Mucosa of descending colon (tissue), 3 donors: ENCODE measurements at regions not wholly inside any gene's neighbourhood (a gene's known extent, or its start where the extent isn't known, plus 50 kb on each side); places are given as distances from the start of the nearest gene placed in this dataset.

ENCODE experiments used
- ATAC-seq: fragments of 200-7000 bp; cut with Tn5 transposase; one replicate; pipeline ENCODE4 v1.9.1; 2020; ENCODE audit warnings: mild to moderate bottlenecking, moderate library complexity
- DNase-seq, 3 donors: peaks; one replicate each; pipeline ENCODE4 v3.0.0-alpha.2; 2020
- H3K36me3 ChIP-seq: fragments of 200-600 bp; one replicate; pipeline ENCODE4 v1.8.0; 2021; ENCODE audit warnings: low read depth, mild to moderate bottlenecking
- H3K4me1 ChIP-seq: fragments of 200-600 bp; one replicate; pipeline ENCODE4 v1.8.0; 2021; ENCODE audit warnings: low read depth, mild to moderate bottlenecking
- H3K4me3 ChIP-seq: fragments of 200-600 bp; one replicate; pipeline ENCODE4 v1.8.0; 2021; ENCODE audit warnings: mild to moderate bottlenecking
- H3K9me3 ChIP-seq: fragments of 200-600 bp; one replicate; pipeline ENCODE4 v1.8.0; 2021; ENCODE audit warnings: mild to moderate bottlenecking
- intact Hi-C, 2 donors: fragments of 100-400 bp; cut with DNase I in 1 of 2; cut with micrococcal nuclease in 1 of 2; formaldehyde crosslinking; loops; one replicate each; pipeline versions ENCODE4 v1.11.0 to v1.11.1; 2022; cut with DNase I, micrococcal nuclease
- TF ChIP-seq, protein P1 (sequence below): fragments of 200-600 bp; IDR thresholded peaks from one replicate; pipeline ENCODE4 v1.8.0; 2022; ENCODE audit warnings: antibody characterized with exemption, mild to moderate bottlenecking
- donor health status: DM: no; HTN: no; CAD: no; lungs with moderate emphysema.
- donor health status: DM: no; HTN: no; CAD: no.
- donor health status: DM: no; HTN: yes; CAD: no.

DNA sequence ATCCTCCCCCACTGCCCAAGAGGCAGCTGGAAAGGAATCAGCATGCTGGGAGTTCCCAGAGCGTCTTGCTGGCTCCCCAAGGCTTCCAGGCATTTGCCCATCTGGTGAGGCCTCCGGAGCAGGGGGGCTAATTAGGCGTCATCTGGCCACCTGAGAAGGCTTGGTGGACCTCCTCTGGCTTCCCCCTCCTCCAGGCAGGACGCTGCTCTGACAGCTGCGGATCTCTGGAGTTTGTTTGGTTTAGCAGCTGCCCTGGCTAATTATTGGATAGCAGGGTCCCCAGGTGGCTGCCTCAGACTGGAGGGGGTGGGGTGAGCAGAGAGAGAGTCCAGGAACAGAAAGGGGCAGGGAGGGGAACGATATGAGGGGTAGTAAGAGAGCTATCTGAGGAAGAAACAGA, 425.2 kb upstream of the MEX3C start:
- no peaks in the 10 kb centered on the region for H3K4me1 ChIP-seq
- no peak overlapping the region for H3K4me3 ChIP-seq
- H3K36me3 ChIP-seq: no peaks in the 10 kb centered on the region
- intact Hi-C loops: no loop called here
- TF ChIP-seq, protein P1, sequence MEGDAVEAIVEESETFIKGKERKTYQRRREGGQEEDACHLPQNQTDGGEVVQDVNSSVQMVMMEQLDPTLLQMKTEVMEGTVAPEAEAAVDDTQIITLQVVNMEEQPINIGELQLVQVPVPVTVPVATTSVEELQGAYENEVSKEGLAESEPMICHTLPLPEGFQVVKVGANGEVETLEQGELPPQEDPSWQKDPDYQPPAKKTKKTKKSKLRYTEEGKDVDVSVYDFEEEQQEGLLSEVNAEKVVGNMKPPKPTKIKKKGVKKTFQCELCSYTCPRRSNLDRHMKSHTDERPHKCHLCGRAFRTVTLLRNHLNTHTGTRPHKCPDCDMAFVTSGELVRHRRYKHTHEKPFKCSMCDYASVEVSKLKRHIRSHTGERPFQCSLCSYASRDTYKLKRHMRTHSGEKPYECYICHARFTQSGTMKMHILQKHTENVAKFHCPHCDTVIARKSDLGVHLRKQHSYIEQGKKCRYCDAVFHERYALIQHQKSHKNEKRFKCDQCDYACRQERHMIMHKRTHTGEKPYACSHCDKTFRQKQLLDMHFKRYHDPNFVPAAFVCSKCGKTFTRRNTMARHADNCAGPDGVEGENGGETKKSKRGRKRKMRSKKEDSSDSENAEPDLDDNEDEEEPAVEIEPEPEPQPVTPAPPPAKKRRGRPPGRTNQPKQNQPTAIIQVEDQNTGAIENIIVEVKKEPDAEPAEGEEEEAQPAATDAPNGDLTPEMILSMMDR: no peak
- DNase-seq: no peak
- H3K9me3 ChIP-seq: no peaks in the 10 kb centered on the region
- no peak for ATAC-seq

DNA sequence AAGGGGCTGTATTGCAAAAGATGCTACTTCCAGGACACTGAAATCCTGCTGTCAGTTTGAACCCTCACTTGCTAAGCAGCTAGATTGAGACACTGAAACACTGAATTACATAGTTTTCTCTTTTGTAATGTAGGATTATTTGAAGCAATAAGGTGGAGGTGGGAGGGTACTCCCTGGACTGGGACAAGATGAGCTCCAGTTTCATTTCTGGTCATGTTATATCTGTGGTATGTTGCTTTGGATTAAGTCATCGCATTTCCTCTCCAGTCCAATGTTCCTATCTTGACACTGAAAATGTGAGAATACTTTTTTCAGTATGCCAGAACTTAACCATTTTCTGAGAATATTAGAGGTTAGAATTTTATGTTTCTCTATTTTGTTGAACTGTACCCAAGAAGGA, 426.2 kb upstream of the MEX3C start:
- no peak for DNase-seq
- TF ChIP-seq, protein P1: no peak
- H3K9me3 ChIP-seq: no peaks in the 10 kb centered on the region
- no peaks in the 10 kb centered on the region for H3K4me1 ChIP-seq
- intact Hi-C loops: no loop called here
- no peak for ATAC-seq
- no peak overlapping the region for H3K4me3 ChIP-seq
- H3K36me3 ChIP-seq: no peaks in the 10 kb centered on the region

DNA sequence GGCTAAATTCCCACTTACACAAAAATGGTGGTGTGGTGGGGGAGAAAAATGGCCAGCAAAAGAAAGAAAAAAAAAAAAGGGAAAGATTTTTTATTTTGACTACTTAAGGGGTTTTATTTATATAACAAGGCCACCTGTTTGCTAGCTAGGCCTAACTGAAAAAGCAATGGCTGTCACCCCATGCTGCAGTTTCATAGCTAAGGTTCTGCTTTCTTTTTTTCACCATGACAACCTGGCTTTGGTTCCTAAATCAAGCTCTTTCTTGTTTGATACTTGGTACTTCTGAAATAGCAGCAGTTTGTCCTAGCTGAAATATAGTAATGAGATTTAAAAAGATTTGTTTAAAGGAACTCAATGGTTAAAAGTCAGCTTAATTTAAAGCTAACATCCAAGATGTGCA, 433.2 kb upstream of the MEX3C start:
- DNase-seq (no peak), ATAC-seq (no peak)

DNA sequence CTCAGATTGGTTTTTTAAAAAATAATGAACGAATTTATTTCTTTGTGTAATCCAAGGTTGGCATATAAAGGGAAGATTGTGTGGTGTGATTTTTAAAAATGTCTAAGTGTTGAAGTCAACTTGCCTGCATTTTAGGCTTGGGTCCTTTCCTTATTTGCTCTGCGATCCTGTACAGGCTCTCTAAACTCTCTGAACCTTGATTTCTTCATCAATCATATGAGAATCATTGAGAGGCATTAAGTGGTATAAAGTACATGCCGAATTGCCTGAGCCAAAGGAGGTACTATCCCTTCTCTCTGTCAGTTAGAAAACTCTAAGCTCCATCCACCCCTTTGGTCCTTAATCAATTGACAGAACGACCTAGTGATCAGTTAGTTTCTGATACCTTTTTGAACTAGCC, 440.4 kb upstream of the MEX3C start:
- DNase-seq: no peak
- Histone ChIP-seq H3K4me3 (no peak overlapping the region), H3K36me3 (no peaks in the 10 kb centered on the region), H3K4me1 (no peaks in the 10 kb centered on the region), H3K9me3 (peaks cover 1% of the 10 kb centered on the region)
- TF ChIP-seq, protein P1: no peak
- intact Hi-C loops: no loop called here
- no peak for ATAC-seq

More for the DNA sequence above, 433.2 kb upstream of the MEX3C start:
- H3K4me1 ChIP-seq: no peaks in the 10 kb centered on the region
- no peaks in the 10 kb centered on the region for H3K36me3 ChIP-seq
- intact Hi-C loops: no loop called here
- TF ChIP-seq, protein P1: no peak
- H3K9me3 ChIP-seq: peaks cover 7% of the 10 kb centered on the region
- H3K4me3 ChIP-seq: no peak overlapping the region

DNA sequence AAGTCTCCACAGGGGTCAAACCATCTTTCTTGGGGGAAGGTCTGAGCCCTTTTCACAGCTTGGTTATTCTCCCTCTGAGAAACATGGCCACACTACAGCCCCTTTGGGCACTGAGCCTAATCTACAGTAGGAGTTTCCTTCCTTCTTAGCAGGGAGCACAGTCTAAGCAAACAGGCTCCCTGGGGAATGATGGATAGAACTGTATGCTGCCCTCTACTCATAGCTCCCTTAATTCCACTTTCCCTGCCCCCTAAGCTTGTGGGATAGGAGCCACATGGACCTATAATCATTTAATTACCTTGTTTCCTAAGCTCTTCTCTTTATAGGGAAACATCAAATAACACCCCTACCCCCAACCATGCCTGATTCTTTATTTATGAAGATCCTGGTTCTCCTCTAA, 442.1 kb upstream of the MEX3C start:
- no peak for DNase-seq
- H3K4me3 ChIP-seq: no peak overlapping the region
- ATAC-seq: no peak
- intact Hi-C loops: no loop called here
- TF ChIP-seq, protein P1: no peak
- H3K9me3 ChIP-seq: no peaks in the 10 kb centered on the region
- no peaks in the 10 kb centered on the region for H3K4me1 ChIP-seq
- H3K36me3 ChIP-seq: no peaks in the 10 kb centered on the region

DNA sequence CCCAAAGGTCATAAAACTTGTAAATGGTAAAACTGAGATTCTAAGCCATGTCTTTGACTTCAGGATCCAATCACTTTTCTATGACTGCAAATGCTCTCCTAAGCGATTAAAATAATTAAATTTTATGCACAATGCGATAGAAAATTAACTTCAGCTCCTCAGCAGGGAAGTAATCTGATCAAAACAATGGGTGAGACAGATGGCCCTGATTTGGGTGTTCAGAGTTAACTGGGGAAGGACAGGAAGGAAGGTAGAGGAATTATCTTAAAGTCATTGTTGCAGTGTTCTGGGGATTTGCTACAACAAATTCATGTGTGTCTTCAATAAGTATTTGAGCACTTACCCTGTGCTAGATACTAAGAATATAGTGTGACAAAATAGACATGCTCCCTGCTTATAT, 446.0 kb upstream of the MEX3C start:
- TF ChIP-seq, protein P1: no peak
- intact Hi-C loops: no loop called here
- Histone ChIP-seq H3K9me3 (no peaks in the 10 kb centered on the region), H3K4me1 (no peaks in the 10 kb centered on the region), H3K4me3 (no peak overlapping the region), H3K36me3 (no peaks in the 10 kb centered on the region)
- ATAC-seq (no peak), DNase-seq (no peak)
